Fibroblast of peridontal ligament (primary cell): ENCODE measurements at regions not wholly inside any gene's neighbourhood (a gene's known extent, or its start where the extent isn't known, plus 50 kb on each side); places are given as distances from the start of the nearest gene placed in this dataset.
"Not testable (repeated sequence)": the region's sequence is repeated elsewhere in the genome, so short reads cannot be mapped to it uniquely, and the experiment has no call there.

Experiments
- DNase-seq: peaks from one replicate; pipeline ENCODE4 v3.0.0-alpha.2; 2010; ENCODE audit errors: extremely low read depth

DNA sequence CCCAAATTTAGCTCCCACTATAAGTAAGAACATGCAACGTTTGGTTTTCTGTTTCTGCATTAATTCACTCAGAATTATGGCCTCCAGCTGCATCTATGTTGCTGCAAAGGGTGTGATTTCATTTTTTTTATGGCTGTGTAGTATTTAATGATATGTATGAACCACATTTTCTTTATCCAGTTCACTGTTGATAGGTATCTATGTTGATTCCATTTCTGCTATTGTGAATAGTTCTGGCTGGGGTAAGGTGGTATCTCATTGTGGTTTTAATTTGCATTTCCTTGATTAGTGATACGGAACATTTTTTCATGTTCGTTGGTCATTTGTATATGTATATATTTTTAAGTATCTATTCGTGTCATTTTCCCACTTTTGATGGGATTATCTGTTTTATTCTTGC lies 674.3 kb downstream of the NUP35 start:
- no peak for DNase-seq

DNA sequence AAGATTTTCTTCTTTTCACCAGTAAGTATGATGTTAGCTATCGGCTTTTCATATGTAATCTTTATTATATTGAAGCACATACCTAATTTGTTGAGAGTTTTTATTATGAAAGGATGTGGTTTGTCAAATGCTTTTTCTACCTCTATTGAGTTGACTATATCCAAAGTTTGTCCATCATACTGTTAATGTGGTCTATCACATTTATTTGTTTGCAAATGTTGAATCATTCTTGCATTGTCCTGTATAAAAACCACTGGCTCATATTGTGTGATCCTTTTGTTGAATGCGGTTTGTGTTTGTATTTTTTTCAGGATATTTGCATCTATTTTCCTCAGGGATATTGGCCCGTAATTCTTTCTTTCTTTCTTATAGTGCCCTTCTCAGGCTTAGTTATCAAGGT lies 675.5 kb downstream of the NUP35 start:
- no peak for DNase-seq

- DNase-seq: no peak
Measured at GRCh38 chr2:183803596-183803995, 679.4 kb downstream of the NUP35 start.

- DNase-seq: no peak
Measured at GRCh38 chr2:183807870-183808269, 683.6 kb downstream of the NUP35 start.

DNA sequence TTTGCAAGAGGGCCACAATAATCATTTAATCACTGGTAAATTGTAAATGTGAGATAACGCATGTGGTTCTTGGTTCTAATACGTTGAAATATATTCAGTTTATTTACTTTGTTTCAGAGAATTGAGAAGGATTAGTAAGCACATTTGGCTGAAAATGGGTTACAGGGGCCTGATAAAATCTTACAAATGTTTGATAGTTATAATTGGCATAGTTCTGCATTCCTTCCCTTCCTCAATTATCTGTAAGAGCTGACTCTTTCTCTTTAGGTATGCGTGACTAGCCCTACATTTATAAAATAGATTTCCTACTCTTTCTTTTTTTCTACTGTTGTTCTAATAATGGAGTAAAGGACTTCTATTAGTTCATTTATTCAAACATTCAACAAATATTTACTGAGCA lies 685.2 kb downstream of the NUP35 start:
- DNase-seq: no peak

DNA sequence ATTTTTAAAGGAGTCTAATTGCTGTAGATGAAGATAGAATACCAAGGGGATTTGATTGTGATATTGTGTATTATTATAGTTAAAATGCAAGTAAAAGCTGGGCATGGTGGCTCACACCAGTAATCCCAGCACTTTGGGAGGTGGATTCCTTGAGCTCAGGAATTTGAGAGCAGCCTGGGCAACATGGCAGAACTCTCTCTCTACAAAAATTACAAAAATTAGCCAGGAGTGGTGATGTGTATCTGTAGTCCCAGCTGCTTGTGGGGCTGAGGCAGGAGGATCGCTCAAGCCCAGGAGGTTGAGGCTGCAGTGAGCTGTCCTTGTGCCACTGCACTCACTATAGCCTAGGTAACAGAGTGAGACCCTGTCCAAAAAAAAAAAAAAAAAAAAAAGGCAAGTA lies 687.0 kb downstream of the NUP35 start:
- no peak for DNase-seq

GRCh38 chr2:183812091-183812490 lies 687.8 kb downstream of the NUP35 start:
- no peak for DNase-seq

DNA sequence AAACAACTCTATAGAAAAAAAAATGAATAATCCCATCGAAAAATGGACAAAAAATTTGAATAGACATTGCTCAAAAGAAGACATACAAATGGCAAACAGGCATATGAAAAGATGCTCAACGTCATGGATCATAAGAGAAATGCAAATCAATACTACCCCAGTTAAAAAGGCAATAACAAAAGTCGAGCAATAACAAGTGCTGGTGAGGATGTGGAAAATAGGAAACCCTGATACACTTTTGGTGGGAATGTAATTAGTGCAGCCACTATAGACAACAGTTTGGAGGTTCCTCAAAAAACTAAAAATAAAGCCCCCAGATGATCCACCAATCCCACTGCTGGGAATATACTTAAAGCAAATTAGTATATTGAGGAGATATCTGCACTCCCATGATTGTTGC lies 701.5 kb downstream of the NUP35 start:
- no peak for DNase-seq

DNA sequence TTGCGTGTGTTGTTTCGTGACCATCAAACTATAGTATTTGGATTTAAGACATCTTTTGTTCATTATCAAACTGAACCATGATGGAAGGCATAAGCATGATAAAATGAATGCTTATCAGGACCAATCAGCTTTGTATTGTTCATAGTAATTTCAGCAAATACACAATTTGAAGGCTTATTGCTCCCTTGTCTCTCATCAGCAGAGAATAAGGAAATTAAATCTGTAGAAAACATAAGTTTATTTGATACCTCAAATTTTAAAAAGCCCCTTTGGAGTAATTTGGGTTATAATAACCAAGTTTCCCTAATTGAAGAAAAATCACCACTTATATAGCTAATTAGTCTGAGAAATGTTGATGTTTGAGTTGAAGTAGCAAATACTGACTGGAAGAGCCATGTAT lies 705.7 kb downstream of the NUP35 start:
- no peak for DNase-seq

DNA sequence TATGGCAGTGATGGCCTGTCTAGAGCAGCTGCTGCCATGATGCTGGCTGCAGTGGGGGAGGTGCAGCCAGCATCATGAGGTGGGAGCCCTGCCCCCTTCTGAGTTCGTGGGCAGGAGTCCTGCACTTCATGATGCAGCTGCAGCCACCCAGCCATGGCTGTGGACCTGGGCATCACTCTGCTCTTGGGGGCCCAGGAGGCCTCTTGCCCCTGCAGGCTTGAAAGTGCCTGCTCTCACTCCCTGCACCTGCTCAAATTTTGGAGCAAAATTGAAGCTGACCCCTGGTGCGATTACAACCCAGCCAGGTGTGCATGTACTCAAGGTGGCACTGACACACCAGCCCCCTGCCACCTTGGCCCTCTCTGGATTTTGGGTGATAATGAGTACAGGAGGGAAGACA lies 712.9 kb downstream of the NUP35 start:
- DNase-seq: no peak

DNA sequence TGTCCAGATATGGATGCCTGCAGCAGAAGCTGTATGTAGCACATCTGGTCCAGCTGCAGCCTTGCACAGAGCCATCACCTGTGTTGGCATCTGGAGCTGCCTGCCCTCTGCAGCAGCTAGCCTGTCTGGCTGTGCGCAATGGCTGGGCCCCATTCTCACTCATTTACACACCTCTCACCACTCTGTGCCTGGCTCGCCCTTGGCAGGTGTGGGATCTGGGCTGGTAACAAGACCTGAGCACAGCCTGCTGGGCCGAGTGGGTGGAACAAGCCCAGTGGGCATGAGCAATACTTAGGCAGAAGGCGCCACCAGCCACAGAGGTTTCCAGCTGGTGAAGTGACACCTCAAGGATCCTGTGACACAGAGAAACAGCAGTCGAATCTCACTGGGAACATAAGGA lies 714.1 kb downstream of the NUP35 start:
- no peak for DNase-seq

DNA sequence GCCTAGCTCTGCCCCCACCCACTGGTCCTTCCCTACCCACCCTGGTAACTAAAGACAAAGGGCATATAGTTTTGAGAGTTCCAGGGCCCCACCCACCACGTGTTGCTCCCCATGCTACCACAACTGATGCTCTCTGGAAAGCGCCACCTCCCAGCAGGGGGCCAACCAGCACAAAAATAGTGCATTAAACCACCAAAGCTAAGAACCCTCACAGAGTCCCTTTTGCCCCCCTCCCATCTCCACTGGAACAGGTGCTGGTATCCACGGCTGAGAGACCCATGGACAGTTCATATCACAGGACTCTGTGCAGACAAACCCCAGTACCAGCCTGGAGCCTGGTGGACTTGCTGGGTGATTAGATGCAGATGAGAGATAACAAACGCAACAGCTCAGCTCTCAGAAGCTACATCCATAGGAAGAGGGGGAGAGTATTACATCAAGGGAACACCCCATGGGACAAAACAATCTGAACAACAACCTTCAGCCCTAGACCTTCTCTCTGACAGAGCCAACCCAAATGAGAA lies 715.9 kb downstream of the NUP35 start:
- no peak for DNase-seq

DNA sequence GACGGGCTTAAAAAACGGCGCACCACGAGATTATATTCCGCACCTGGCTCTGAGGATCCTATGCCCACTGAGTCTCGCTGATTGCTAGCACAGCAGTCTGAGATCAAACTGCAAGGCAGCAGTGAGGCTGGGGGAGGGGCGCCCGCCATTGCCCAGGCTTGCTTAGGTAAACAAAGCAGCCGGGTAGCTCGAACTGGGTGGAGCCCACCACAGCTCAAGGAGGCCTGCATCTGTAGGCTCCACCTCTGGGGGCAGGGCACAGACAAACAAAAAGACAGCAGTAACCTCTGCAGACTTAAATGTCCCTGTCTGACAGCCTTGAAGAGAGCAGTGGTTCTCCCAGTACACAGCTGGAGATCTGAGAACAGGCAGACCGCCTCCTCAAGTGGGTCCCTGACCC lies 725.6 kb downstream of the NUP35 start:
- DNase-seq: not testable (repeated sequence)

GRCh38 chr2:183859129-183859528 lies 734.9 kb downstream of the NUP35 start:
- DNase-seq: no peak

- DNase-seq: no peak
Measured at GRCh38 chr2:183866666-183867065, 731.7 kb upstream of the ZNF804A start.

DNA sequence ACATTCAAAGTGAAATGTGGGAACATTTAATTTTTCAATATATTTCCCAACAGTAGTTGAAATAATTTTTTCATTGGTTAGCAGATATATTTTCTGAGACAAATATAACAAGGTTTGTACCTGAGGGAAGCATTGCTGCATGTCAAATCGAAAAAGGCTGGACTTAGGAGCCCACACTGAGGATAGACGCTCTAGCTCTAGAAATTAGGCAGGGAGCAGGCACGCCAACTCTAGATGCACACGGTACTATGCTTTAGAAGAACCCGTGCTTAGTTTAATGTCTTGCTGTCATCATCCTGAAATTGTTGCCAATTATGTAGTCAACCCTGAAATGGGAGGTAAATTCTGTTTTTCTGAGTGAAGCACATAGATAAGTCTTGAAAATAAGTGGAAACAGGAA lies 731.1 kb upstream of the ZNF804A start:
- no peak for DNase-seq

DNA sequence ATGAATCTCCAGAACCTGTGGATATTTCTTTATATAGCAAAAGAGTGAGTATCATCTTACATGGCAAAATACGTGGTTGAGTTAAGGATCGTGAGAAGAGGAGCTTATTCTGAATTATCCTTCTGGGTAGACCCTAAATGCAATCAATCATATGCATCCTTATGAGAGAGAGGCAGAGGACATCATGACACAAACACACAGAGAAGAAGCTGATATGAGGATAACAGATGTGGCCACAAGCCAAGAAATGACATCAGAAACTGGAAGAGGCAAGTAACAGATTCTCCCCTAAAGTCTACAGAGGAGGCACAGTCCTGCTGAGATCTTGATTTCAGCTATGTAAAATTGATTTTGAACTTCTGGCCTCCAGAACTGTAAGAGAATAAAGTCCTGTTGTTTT lies 730.2 kb upstream of the ZNF804A start:
- no peak for DNase-seq

DNA sequence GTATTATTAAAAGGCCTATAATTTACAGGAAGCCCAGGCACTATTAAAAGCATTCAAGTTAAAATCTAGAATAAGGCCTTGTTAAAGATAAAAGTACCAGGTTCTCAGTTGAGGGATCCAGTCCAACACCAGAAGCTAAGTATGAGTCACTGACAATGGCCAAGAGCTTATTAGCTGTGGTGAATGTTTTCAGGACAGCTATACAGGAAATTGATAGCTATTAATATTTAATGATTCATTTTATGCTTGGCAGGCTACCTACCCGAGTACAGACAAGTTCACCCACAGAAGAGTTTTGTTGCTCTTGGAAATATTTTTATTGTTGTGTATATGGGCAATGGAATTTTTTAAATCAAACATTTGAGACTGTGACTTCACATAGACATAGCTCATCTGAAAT lies 729.6 kb upstream of the ZNF804A start:
- no peak for DNase-seq

- DNase-seq: no peak
Measured at GRCh38 chr2:183872131-183872530, 726.2 kb upstream of the ZNF804A start.

DNA sequence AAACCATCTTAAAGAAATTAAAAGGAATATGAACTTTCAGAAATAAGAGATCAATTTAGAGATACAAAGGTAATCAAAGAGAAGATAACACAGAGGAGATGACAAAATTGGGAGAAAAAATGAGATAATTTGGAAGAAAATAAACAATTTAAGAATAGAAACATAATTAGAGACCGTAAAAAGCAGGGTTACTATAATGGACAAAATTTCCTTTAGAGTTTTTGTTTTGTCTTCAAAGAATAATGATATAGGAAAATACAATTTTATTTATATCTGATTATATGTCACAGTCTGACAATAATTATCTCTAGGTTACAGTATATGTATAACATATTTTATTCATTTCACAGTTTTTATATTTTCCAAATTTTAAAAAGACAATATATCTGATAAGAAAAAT lies 716.4 kb upstream of the ZNF804A start:
- no peak for DNase-seq

DNA sequence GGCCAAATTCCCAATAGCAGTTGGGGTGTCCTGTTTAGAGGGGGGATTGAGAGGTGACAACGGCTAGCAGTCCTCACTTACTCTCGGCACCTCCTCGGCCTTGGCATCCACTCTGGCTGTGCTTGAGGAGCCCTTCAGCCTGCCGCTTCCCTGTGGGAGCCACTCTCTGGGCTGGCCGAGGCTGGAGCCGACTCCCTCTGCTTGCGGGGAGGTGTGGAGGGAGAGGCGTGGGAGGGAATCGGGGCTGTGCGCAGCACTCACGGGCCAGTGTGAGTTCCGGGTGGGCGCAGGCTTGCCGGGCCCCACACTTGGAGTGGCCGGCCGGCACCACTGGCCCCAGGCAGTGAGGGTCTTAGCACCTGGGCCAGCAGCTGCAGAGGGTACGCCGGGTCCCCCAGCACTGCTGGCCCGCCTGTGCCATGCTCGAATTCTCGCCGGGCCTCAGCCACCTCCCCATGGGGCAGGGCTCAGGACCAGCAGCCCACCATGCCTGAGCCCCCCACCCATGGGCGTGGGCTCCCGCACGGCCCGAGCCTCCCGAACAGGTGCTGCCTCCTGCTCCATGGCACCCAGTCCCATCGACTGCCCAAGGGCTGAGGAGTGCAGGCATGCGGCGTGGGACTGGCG lies 705.9 kb upstream of the ZNF804A start:
- no peak for DNase-seq

- no peak for DNase-seq
Measured at GRCh38 chr2:183898641-183899040, 699.7 kb upstream of the ZNF804A start.

DNA sequence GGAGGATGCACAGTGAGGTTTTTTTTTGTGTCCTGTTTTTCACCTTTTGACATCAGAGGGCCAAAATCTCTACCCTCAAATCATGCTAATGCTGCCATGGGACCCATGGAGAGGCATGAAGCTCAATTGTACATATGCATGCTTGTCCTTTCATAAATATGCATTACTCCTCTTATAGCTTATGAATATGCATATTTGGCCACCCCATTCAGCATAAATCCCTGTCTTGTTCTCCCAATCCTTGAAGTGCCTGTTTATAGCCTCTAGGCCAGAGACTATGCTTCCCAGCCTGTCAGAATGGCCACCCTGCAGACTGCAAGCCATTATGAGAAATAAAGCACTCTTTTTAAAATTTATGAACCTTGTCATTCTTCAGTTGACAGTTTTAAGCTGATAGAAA lies 696.4 kb upstream of the ZNF804A start:
- no peak for DNase-seq

DNA sequence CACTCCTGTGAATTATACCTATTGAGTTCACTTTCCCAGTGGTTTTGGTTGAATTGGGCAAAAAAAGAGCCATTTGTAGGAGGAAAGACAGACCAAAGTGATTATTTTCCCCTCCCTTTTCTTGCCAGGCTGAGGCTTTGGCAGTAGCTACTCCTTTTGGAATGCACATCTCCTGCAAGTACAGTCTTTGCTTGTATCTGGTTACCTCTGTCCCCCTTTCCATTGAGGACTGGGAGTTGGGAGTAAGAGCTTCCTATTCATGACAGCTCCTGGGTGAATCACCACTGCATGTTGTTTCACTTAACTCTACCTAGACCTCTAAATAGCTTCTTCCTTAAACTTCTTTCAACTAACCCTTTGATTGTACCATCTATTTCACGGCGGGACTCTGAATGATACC lies 695.3 kb upstream of the ZNF804A start:
- DNase-seq: no peak
